Natural killer cell (primary cell): ENCODE measurements at regions not wholly inside any gene's neighbourhood (a gene's known extent, or its start where the extent isn't known, plus 50 kb on each side); places are given as distances from the start of the nearest gene placed in this dataset.

Experiments used
- ATAC-seq, 3 donors: fragments of 150-1000 bp in 2 of 3; fragments of 200-7000 bp in 1 of 3; cut with Tn5 transposase; 1 replicate in 1 of 3; 2 replicates in 2 of 3; pipeline ENCODE4 v1.10.0; 2021; ENCODE audit warnings: mild to moderate bottlenecking in 2 of 3, moderate library complexity in 2 of 3
- DNase-seq, 2 donors: peaks; one replicate each; pipeline versions ENCODE4 v3.0.0 to v3.0.0-alpha.2; 2013 to 2021; ENCODE audit warnings: mixed read lengths in 1 of 2
- H3K27ac ChIP-seq: one replicate; pipeline ENCODE4 v1.5.1; 2013; ENCODE audit warnings: mild to moderate bottlenecking, low read length
- H3K27me3 ChIP-seq: one replicate; pipeline ENCODE4 v1.6.1; 2013; ENCODE audit warnings: low read length; ENCODE audit not compliant: control insufficient read depth, insufficient read depth
- H3K36me3 ChIP-seq: one replicate; pipeline ENCODE4 v1.6.1; 2013; ENCODE audit warnings: low read length; ENCODE audit not compliant: control insufficient read depth, insufficient read depth
- H3K4me1 ChIP-seq: one replicate; pipeline ENCODE4 v1.6.1; 2013; ENCODE audit warnings: low read length; ENCODE audit not compliant: control insufficient read depth, insufficient read depth
- H3K4me3 ChIP-seq: one replicate; pipeline ENCODE4 v1.5.1; 2013; ENCODE audit warnings: low read length
- H3K9me3 ChIP-seq: one replicate; pipeline ENCODE4 v1.6.1; 2013; ENCODE audit warnings: low read length; ENCODE audit not compliant: control insufficient read depth, insufficient read depth
- H3K27ac Mint-ChIP-seq, 2 donors: one replicate each; pipeline ENCODE4 v1.8.0; 2022; ENCODE audit warnings: mild to moderate bottlenecking in 2 of 2, mixed read lengths in 2 of 2, moderate library complexity in 1 of 2
- H3K27me3 Mint-ChIP-seq, 2 donors: one replicate each; pipeline ENCODE4 v1.8.0; 2022; ENCODE audit warnings: low read depth in 2 of 2, mixed read lengths in 2 of 2
- H3K36me3 Mint-ChIP-seq: one replicate; pipeline ENCODE4 v1.8.0; 2022; ENCODE audit warnings: mixed read lengths
- H3K4me1 Mint-ChIP-seq, 2 donors: one replicate each; pipeline ENCODE4 v1.8.0; 2022; ENCODE audit warnings: mixed read lengths in 2 of 2
- H3K4me3 Mint-ChIP-seq: one replicate; pipeline ENCODE4 v1.8.0; 2022; ENCODE audit warnings: mild to moderate bottlenecking, moderate library complexity, mixed read lengths
- H3K9me3 Mint-ChIP-seq, 2 donors: one replicate each; pipeline ENCODE4 v1.8.0; 2022; ENCODE audit warnings: mixed read lengths in 2 of 2
- WGBS: methylation state at CpG from one replicate; pipeline ENCODE4 v1.1.7; 2013; ENCODE audit warnings: missing lambda C conversion rate; ENCODE audit not compliant: insufficient coverage; 5-methylcytosine and 5-hydroxymethylcytosine counted together
- intact Hi-C: fragments of 100-400 bp; cut with micrococcal nuclease; formaldehyde crosslinking; loops from one replicate; pipeline ENCODE4 v1.14.2; 2022
- TF ChIP-seq, protein P1 (sequence below): fragments of 200-600 bp; IDR thresholded peaks from one replicate; pipeline ENCODE4 v1.8.0; 2022; ENCODE audit warnings: antibody characterized with exemption

DNA sequence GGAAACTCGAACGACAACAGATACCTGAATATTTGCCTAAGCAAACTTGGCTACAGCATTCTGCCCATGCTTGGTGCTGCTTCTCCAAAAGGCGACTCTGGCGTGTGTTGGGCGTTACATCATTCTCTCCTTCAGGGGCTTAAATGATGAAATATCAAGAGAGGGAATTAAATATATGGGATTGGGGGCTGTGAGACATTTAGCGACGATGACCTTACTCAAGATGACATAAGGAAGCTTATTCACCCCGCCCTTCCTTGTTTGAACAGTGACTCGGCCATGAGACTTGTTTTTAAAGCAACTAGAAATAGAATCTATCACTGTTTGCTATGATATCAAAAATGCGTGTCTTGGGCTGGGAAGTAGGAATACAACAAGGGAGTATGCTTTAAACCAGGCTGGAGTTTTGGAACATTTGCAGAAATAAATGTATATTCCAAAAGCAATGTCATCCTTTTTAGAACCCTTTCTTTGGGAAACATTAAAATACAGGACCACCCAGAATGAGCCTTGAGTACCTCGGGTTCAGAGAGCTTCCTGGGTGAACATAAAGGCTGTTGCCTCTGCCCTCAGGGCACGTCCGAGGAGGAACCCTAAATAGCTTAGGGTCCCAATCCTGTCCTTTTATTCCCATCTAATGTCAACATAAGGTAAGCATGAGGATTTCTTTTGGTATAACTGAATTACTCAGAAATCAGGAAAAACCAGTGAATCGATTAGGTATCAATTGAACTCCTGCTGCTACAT is 123.3 kb upstream of the SLC45A1 start:
- Mint-ChIP-seq H3K9me3 (no peaks in the 10 kb centered on the region), H3K4me3 (no peak overlapping the region), H3K36me3 (no peaks in the 10 kb centered on the region), H3K27ac (no peak overlapping the region), H3K27me3 (peaks cover 0 to 6% of the 10 kb centered on the region in 2 donors), H3K4me1 (peaks cover 0 to 10% of the 10 kb centered on the region in 2 donors)
- intact Hi-C loops, result no loop called here
- no peak overlapping the region for H3K4me3 ChIP-seq
- WGBS, result 88% methylated on average over 14 of the region's 14 CpGs
- no peaks in the 10 kb centered on the region for H3K27me3 ChIP-seq
- no peak for DNase-seq
- ATAC-seq, result no peak
- H3K4me1 ChIP-seq, result no peaks in the 10 kb centered on the region
- H3K9me3 ChIP-seq, result no peaks in the 10 kb centered on the region
- no peak overlapping the region for H3K27ac ChIP-seq
- H3K36me3 ChIP-seq, result no peaks in the 10 kb centered on the region
- TF ChIP-seq, protein P1, sequence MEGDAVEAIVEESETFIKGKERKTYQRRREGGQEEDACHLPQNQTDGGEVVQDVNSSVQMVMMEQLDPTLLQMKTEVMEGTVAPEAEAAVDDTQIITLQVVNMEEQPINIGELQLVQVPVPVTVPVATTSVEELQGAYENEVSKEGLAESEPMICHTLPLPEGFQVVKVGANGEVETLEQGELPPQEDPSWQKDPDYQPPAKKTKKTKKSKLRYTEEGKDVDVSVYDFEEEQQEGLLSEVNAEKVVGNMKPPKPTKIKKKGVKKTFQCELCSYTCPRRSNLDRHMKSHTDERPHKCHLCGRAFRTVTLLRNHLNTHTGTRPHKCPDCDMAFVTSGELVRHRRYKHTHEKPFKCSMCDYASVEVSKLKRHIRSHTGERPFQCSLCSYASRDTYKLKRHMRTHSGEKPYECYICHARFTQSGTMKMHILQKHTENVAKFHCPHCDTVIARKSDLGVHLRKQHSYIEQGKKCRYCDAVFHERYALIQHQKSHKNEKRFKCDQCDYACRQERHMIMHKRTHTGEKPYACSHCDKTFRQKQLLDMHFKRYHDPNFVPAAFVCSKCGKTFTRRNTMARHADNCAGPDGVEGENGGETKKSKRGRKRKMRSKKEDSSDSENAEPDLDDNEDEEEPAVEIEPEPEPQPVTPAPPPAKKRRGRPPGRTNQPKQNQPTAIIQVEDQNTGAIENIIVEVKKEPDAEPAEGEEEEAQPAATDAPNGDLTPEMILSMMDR, result no peak

GRCh38 chr1:8193840-8194406 is 124.0 kb upstream of the SLC45A1 start:
- TF ChIP-seq, protein P1, result no peak
- no peak for ATAC-seq
- no peaks in the 10 kb centered on the region for H3K36me3 Mint-ChIP-seq
- H3K4me1 Mint-ChIP-seq, result peaks cover 0 to 10% of the 10 kb centered on the region in 2 donors
- H3K27me3 Mint-ChIP-seq, result peaks cover 0 to 6% of the 10 kb centered on the region in 2 donors
- DNase-seq, result no peak
- H3K9me3 Mint-ChIP-seq, result no peaks in the 10 kb centered on the region
- H3K4me3 ChIP-seq, result no peak overlapping the region
- H3K27me3 ChIP-seq, result no peaks in the 10 kb centered on the region
- H3K9me3 ChIP-seq, result no peaks in the 10 kb centered on the region
- H3K4me1 ChIP-seq, result no peaks in the 10 kb centered on the region
- H3K27ac Mint-ChIP-seq, result no peak overlapping the region
- H3K4me3 Mint-ChIP-seq, result no peak overlapping the region
- intact Hi-C loops, result no loop called here
- 86% methylated on average over 7 of the region's 8 CpGs for WGBS
- H3K27ac ChIP-seq, result no peak overlapping the region
- no peaks in the 10 kb centered on the region for H3K36me3 ChIP-seq

GRCh38 chr1:8191474-8191873 is 126.4 kb upstream of the SLC45A1 start:
- intact Hi-C loops, result no loop called here
- Mint-ChIP-seq H3K27ac (no peak overlapping the region), H3K4me3 (no peak overlapping the region), H3K9me3 (no peaks in the 10 kb centered on the region), H3K27me3 (no peaks in the 10 kb centered on the region), H3K36me3 (no peaks in the 10 kb centered on the region), H3K4me1 (peaks cover 0 to 5% of the 10 kb centered on the region in 2 donors)
- TF ChIP-seq, protein P1, result no peak
- H3K27me3 ChIP-seq, result no peaks in the 10 kb centered on the region
- 80% methylated on average over 8 of the region's 9 CpGs for WGBS
- no peak overlapping the region for H3K4me3 ChIP-seq
- ATAC-seq (no peak), DNase-seq (no peak)
- no peak overlapping the region for H3K27ac ChIP-seq
- no peaks in the 10 kb centered on the region for H3K36me3 ChIP-seq
- no peaks in the 10 kb centered on the region for H3K9me3 ChIP-seq
- no peaks in the 10 kb centered on the region for H3K4me1 ChIP-seq
